K562 (cell line): ENCODE measurements at regions not wholly inside any gene's neighbourhood (a gene's known extent, or its start where the extent isn't known, plus 50 kb on each side); places are given as distances from the start of the nearest gene placed in this dataset.

Experiments used
- ATAC-seq: fragments of 200-7000 bp; cut with Tn5 transposase; 3 replicates; pipeline ENCODE4 v1.9.1; 2020; ENCODE audit warnings: moderate library complexity
- BruUV-seq: library from RNA; stranded (reverse); fragments of 400-500 nt; replicated peaks from 2 replicates; lab custom pipeline; 2021; lab: Mats Ljungman, UMichigan
- CTCF ChIA-PET: fragments of 300-600 bp; formaldehyde crosslinking; extraction: SDS; loops from one replicate; lab custom pipeline; 2021; ENCODE audit warnings: low intra/inter-chr PET ratio; lab: Yijun Ruan, JAX
- POLR2A ChIA-PET: fragments of 300-600, 350-650 bp; sonication (Branson Sonifier 250); formaldehyde crosslinking; extraction: SDS; loops from one replicate; lab custom pipeline; 2021; ENCODE audit warnings: antibody characterized with exemption, inconsistent platforms; lab: Yijun Ruan, JAX
- DNase-seq, 4 experiments: peaks; one replicate each; pipeline versions ENCODE4 v3.0.0 to v3.0.0-alpha.2; 2011 to 2018; ENCODE audit warnings: low spot score in 3 of 4, mixed read lengths in 3 of 4; ENCODE audit errors: extremely low read depth in 1 of 4
- FAIRE-seq: peaks from 2 replicates; lab custom pipeline; 2011; peaks lifted over from hg19 to GRCh38; lab: Jason Lieb, UNC
- H2AFZ ChIP-seq: 2 replicates; pipeline ENCODE4 v1.6.0; 2011; ENCODE audit warnings: low read depth, low read length, control low read depth, inconsistent platforms
- H3K27ac ChIP-seq: fragments of 200-600 bp; 3 replicates; pipeline ENCODE4 v1.8.0; 2011; ENCODE audit warnings: low read depth, mild to moderate bottlenecking, control low read depth, inconsistent platforms, low read length, moderate library complexity, mixed read lengths; ENCODE audit errors: extremely low read depth
- H3K27me3 ChIP-seq, 2 experiments: fragments of 300-600 bp in 1 of 2; 2 replicates in 1 of 2; 3 replicates in 1 of 2; pipeline versions ENCODE4 v1.6.0 to v1.8.0; 2011; ENCODE audit warnings: inconsistent platforms in 2 of 2, low read length in 2 of 2, mild to moderate bottlenecking in 1 of 2, mixed read lengths in 1 of 2, moderate library complexity in 1 of 2; ENCODE audit not compliant: control insufficient read depth in 2 of 2, insufficient read depth in 2 of 2
- H3K36me3 ChIP-seq: fragments of 300-600 bp; 3 replicates; pipeline ENCODE4 v1.8.0; 2011; ENCODE audit warnings: mild to moderate bottlenecking, low read length, inconsistent platforms; ENCODE audit not compliant: control insufficient read depth, insufficient read depth
- H3K4me1 ChIP-seq, 2 experiments: fragments of 200-600 bp in 1 of 2; replicated peaks in 1 of 2; 2 replicates in 1 of 2; 3 replicates in 1 of 2; pipeline versions ENCODE4 v1.5.1 to v1.8.0; 2011; ENCODE audit warnings: inconsistent platforms in 2 of 2, low read length in 2 of 2, mild to moderate bottlenecking in 1 of 2, mixed read lengths in 1 of 2, moderate library complexity in 1 of 2; ENCODE audit not compliant: control insufficient read depth in 2 of 2, insufficient read depth in 2 of 2
- H3K4me2 ChIP-seq: 2 replicates; pipeline ENCODE4 v1.6.1; 2011; ENCODE audit warnings: low read length, control low read depth, inconsistent platforms, mixed read lengths; ENCODE audit not compliant: insufficient read depth
- H3K4me3 ChIP-seq: fragments of 200-600 bp; sonication (generic), shearing (Covaris generic); 2 replicates; pipeline ENCODE4 v1.5.1; 2016; ENCODE audit warnings: control low read depth, inconsistent platforms
- H3K79me2 ChIP-seq: fragments of 200-600 bp; 3 replicates; pipeline ENCODE4 v1.8.0; 2011; ENCODE audit warnings: low read length, inconsistent platforms; ENCODE audit not compliant: control insufficient read depth, insufficient read depth
- H3K9ac ChIP-seq, 2 experiments: 2 replicates each; pipeline versions ENCODE4 v1.6.0 to v1.6.1; 2011; ENCODE audit warnings: low read depth in 2 of 2, low read length in 2 of 2, control low read depth in 1 of 2, inconsistent platforms in 1 of 2, mild to moderate bottlenecking in 1 of 2, mixed read lengths in 1 of 2; ENCODE audit not compliant: insufficient read depth in 1 of 2
- H3K9me1 ChIP-seq: one replicate; pipeline ENCODE4 v1.6.0; 2011; ENCODE audit warnings: inconsistent platforms, mild to moderate bottlenecking, low read length, moderate library complexity; ENCODE audit not compliant: control insufficient read depth, insufficient read depth
- H3K9me3 ChIP-seq: replicated peaks from 2 replicates; pipeline ENCODE4 v1.5.1; 2011; ENCODE audit warnings: low read depth, low read length, inconsistent platforms; ENCODE audit not compliant: control insufficient read depth, insufficient read depth
- H4K20me1 ChIP-seq: replicated peaks from 2 replicates; pipeline ENCODE4 v1.6.1; 2011; ENCODE audit warnings: low read length, inconsistent platforms, mixed read lengths; ENCODE audit not compliant: control insufficient read depth, insufficient read depth
- ATF1 ChIP-seq, 2 experiments: fragments of 450-650 bp in 1 of 2; IDR thresholded peaks; 2 replicates each; pipeline ENCODE4 v1.6.1; 2016; ENCODE audit warnings: missing compliant biosample characterization in 1 of 2, missing genetic modification characterization in 1 of 2
- NKRF ChIP-seq: fragments of 450-650 bp; IDR thresholded peaks from 2 replicates; pipeline ENCODE4 v1.6.1; 2016; ENCODE audit warnings: borderline replicate concordance
- RBM17 ChIP-seq: fragments of 200-400 bp; formaldehyde crosslinking; IDR thresholded peaks from 2 replicates; pipeline ENCODE4 v1.6.1; 2017; ENCODE audit warnings: low read depth, mild to moderate bottlenecking, low read length, borderline replicate concordance
- ZFP1 ChIP-seq: fragments of 450-650 bp; formaldehyde crosslinking; IDR thresholded peaks from 2 replicates; pipeline ENCODE4 v1.4.0; 2020; ENCODE audit warnings: mild to moderate bottlenecking, mixed read lengths
- ZNF280B ChIP-seq: fragments of 250-450 bp; sonication (Bioruptor Pico); IDR thresholded peaks from 2 replicates; pipeline ENCODE4 v1.5.1; 2021; ENCODE audit warnings: mild to moderate bottlenecking
- ZNF518B ChIP-seq: fragments of 250-450 bp; sonication (Bioruptor Pico); IDR thresholded peaks from 2 replicates; pipeline ENCODE4 v1.5.0; 2021; ENCODE audit warnings: mild to moderate bottlenecking, moderate library complexity
- WGBS: fragments of 100-300 bp; shearing (Covaris generic); methylation state at CpG from one replicate; pipeline ENCODE4 v1.1.6; 2016; ENCODE audit warnings: low coverage, mixed read lengths; ENCODE audit not compliant: insufficient coverage; ENCODE audit errors: missing lambda C conversion rate; 5-methylcytosine and 5-hydroxymethylcytosine counted together
- in situ Hi-C: fragments of 300-500 bp; cut with MboI; formaldehyde crosslinking; loops from 4 replicates; pipeline ENCODE4 v1.15.0; 2018; ENCODE audit warnings: inconsistent platforms, mixed read lengths
- intact Hi-C: fragments of 100-400 bp; cut with micrococcal nuclease; formaldehyde crosslinking; loops from 2 replicates; pipeline ENCODE4 v1.14.2; 2022

GRCh38 chr5:110034056-110034600, 344.4 kb downstream of the MAN2A1 start (continued):
- TF ChIP-seq ZNF280B = no peak
- TF ChIP-seq ZFP1 = no peak
- TF ChIP-seq ATF1 (CRISPR knock-in tag; IDR thresholded peaks at IDR 0.05) = no peak
- no peak for TF ChIP-seq ATF1 (tag; IDR thresholded peaks at IDR 0.05)

- no TSS peak for BruUV-seq
- POLR2A ChIA-PET = no interaction called here
- no peak overlapping the region for H3K4me3 ChIP-seq
- WGBS = 0% methylated on average over 4 of the region's 4 CpGs
- no peak overlapping the region for H3K4me2 ChIP-seq
- H2AFZ ChIP-seq = no peak overlapping the region
- DNase-seq (no peak), ATAC-seq (no peak), FAIRE-seq (no peak)
- CTCF ChIA-PET = no interaction called here
- no peaks in the 10 kb centered on the region for H3K4me1 ChIP-seq
- no peaks in the 10 kb centered on the region for H3K9me1 ChIP-seq
- H3K79me2 ChIP-seq = no peaks in the 10 kb centered on the region
- no peak overlapping the region for H3K9ac ChIP-seq
- in situ Hi-C loops (no loop called here), intact Hi-C loops (no loop called here)
- H3K27me3 ChIP-seq = no peaks in the 10 kb centered on the region
- TF ChIP-seq ZNF518B (CRISPR knock-in tag) (no peak), NKRF (no peak), RBM17 (no peak)
- no peaks in the 10 kb centered on the region; the same call in 1 of the 2 replicates for H3K9me3 ChIP-seq
- no peaks in the 10 kb centered on the region for H3K36me3 ChIP-seq
- no peaks in the 10 kb centered on the region for H4K20me1 ChIP-seq
- no peak overlapping the region for H3K27ac ChIP-seq
These were observed 348.7 kb downstream of the MAN2A1 start for GRCh38 chr5:110038297-110038997.
